Upper lobe of left lung (tissue), 4 donors: ENCODE measurements at regions not wholly inside any gene's neighbourhood (a gene's known extent, or its start where the extent isn't known, plus 50 kb on each side); places are given as distances from the start of the nearest gene placed in this dataset.

Source experiments
- EP300 ChIP-seq, 4 donors: sonication (generic); formaldehyde crosslinking; IDR thresholded peaks; one replicate each; pipeline ENCODE4 v1.5.1; 2017; ENCODE audit warnings: antibody characterized with exemption in 4 of 4, control low read depth in 2 of 4
- POLR2AphosphoS5 ChIP-seq, 2 donors: sonication (generic); formaldehyde crosslinking; IDR thresholded peaks; one replicate each; pipeline ENCODE4 v1.5.1; 2017; ENCODE audit warnings: antibody characterized with exemption in 2 of 2

DNA sequence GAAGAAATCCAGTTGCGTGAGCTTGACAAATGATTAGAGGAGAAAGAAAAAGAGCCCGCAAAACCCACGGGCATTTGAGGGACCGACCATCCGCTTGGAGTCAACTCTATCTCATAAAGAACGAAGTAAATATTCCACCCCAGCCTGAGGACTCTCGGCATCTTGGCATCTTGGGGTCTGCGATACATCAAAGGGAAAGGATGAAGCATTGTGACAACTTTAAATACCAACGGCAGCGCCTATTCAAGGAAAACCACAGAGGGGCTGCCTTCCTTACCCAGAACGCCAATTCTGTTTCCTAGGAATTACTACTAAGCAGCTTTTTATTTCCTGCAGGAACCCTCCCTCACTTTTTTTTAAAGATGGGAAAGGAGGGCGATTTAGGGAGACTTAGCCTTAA is 152.2 kb downstream of the FOXL1 start:
- TF ChIP-seq EP300 (IDR thresholded peaks at IDR 0.05) (no peak), POLR2AphosphoS5 (IDR thresholded peaks at IDR 0.05) (no peak)
